ENCODE measurements at regions not wholly inside any gene's neighbourhood (a gene's known extent, or its start where the extent isn't known, plus 50 kb on each side); places are given as distances from the start of the nearest gene placed in this dataset.

DNA sequence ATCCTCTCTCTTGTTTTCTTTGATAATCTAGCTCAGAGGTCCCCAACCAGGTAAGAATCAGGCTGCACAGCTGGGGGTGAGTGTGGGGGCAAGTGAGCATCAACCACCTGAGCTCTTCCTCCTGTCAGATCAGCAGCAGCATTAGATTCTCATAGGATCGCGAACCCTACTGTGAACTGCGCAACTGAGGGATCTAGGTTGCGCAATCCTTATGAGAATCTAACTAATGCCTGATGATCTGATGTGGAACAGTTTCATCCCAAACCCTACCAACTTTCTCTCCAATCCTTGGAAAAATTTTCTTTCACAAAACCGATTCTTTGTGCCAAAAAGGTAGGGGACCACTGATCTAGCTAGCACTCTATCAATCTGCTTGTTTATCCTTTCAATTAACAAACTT, 678.3 kb downstream of the CBLN2 start:
- Histone ChIP-seq H3K36me3 (ENCODE audit: control insufficient read depth, insufficient read depth, low read length) (no peaks in the 10 kb centered on the region), H3K4me3 (replicated peaks; ENCODE audit: low read depth, low read length) (no peak overlapping the region), H3K27me3 (replicated peaks; ENCODE audit: control insufficient read depth, insufficient read depth, low read length) (no peaks in the 10 kb centered on the region)
- TF ChIP-seq, protein P1, sequence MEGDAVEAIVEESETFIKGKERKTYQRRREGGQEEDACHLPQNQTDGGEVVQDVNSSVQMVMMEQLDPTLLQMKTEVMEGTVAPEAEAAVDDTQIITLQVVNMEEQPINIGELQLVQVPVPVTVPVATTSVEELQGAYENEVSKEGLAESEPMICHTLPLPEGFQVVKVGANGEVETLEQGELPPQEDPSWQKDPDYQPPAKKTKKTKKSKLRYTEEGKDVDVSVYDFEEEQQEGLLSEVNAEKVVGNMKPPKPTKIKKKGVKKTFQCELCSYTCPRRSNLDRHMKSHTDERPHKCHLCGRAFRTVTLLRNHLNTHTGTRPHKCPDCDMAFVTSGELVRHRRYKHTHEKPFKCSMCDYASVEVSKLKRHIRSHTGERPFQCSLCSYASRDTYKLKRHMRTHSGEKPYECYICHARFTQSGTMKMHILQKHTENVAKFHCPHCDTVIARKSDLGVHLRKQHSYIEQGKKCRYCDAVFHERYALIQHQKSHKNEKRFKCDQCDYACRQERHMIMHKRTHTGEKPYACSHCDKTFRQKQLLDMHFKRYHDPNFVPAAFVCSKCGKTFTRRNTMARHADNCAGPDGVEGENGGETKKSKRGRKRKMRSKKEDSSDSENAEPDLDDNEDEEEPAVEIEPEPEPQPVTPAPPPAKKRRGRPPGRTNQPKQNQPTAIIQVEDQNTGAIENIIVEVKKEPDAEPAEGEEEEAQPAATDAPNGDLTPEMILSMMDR (IDR thresholded peaks at IDR 0.05; ENCODE audit: insufficient read depth, low read length, poor library complexity, severe bottlenecking), result no peak
- DNase-seq (ENCODE audit: extremely low read depth, insufficient read length), result no peak

DNA sequence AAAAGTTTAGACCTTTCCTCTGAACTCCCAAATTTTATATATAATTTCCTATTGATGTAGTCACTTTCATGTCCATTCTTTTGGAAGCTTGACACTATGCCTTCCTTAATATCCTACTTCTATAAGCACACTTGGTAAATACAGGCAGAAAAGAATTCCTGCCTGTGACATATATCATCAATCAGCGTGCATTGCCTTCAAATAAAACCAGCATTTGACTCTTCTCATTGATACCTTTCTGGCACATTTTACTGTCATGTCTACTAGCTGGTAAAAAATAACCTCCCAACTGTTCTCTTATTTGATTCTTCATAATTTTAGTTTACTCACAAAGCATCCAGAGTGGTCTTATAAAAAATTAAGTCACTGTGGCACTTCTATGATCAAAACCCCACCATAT, 693.5 kb downstream of the CBLN2 start:
- no peak for DNase-seq (ENCODE audit: extremely low read depth, insufficient read length)
- H3K36me3 ChIP-seq (ENCODE audit: control insufficient read depth, insufficient read depth, low read length), result no peaks in the 10 kb centered on the region
- no peak overlapping the region for H3K4me3 ChIP-seq (replicated peaks; ENCODE audit: low read depth, low read length)
- TF ChIP-seq, protein P1 (IDR thresholded peaks at IDR 0.05; ENCODE audit: insufficient read depth, low read length, poor library complexity, severe bottlenecking), result no peak
- no peaks in the 10 kb centered on the region for H3K27me3 ChIP-seq (replicated peaks; ENCODE audit: control insufficient read depth, insufficient read depth, low read length)

DNA sequence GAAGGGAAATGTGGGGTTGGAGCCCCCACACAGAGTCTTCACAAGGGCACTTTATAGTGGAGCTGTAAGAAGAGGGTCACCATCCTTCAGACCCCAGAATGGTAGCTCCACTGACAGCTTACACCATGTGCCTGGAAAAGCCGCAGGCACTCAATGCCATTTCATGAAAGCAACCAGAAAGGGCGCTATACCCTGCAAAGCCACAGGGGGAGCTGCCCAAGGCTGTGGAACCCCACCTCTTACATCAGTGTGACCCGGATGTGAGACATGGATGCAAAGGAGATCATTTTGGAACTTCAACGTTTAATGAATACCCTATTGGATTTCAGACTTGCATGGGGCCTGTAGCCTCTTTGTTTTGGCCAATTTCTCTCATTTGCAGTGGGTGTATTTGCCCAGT, 694.7 kb downstream of the CBLN2 start:
- TF ChIP-seq, protein P1 (IDR thresholded peaks at IDR 0.05; ENCODE audit: insufficient read depth, low read length, poor library complexity, severe bottlenecking), result no peak
- Histone ChIP-seq H3K36me3 (ENCODE audit: control insufficient read depth, insufficient read depth, low read length) (no peaks in the 10 kb centered on the region), H3K27me3 (replicated peaks; ENCODE audit: control insufficient read depth, insufficient read depth, low read length) (no peaks in the 10 kb centered on the region), H3K4me3 (replicated peaks; ENCODE audit: low read depth, low read length) (no peak overlapping the region)
- DNase-seq (ENCODE audit: extremely low read depth, insufficient read length), result no peak

DNA sequence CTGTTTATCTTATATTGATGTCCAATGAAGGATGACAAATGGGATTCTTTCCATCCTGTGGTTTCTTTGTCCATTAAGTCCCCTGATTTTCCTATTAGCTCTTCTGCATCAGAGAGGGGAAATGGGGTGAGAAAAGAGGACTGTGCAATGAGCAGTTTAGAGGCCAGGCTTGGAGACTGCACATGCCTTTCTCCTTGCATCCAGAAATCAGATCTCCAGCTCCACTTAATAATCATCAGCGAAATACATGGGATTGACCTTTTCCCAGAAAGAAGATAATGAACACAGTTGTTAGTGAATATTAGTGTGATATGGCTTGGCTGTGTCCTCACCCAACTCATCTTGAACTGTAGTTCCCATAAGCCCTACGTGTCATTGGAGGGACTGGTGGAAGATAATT, 697.4 kb downstream of the CBLN2 start:
- TF ChIP-seq, protein P1 (IDR thresholded peaks at IDR 0.05; ENCODE audit: insufficient read depth, low read length, poor library complexity, severe bottlenecking), result no peak
- no peaks in the 10 kb centered on the region for H3K27me3 ChIP-seq (replicated peaks; ENCODE audit: control insufficient read depth, insufficient read depth, low read length)
- no peak overlapping the region for H3K4me3 ChIP-seq (replicated peaks; ENCODE audit: low read depth, low read length)
- H3K36me3 ChIP-seq (ENCODE audit: control insufficient read depth, insufficient read depth, low read length), result no peaks in the 10 kb centered on the region
- DNase-seq (ENCODE audit: extremely low read depth, insufficient read length), result no peak

DNA sequence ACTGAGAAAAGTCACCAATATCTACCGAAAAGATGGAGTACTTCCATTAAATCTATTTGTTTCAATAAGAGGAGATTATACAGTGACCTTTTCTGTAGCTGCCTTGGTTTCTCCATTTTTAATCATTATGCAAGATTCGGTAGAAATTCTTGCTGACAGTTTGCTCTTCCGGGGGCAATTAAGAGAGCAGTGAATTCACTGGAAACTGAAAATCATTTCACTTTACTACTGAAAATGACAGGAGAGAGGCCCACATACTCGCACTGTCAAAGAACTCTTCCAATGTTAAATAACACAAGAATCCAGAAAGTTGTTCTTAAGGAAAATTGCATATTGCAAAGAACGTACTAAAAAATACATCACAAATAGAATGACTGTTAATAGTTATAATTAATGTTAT, 699.3 kb downstream of the CBLN2 start:
- no peak overlapping the region for H3K4me3 ChIP-seq (replicated peaks; ENCODE audit: low read depth, low read length)
- H3K36me3 ChIP-seq (ENCODE audit: control insufficient read depth, insufficient read depth, low read length), result no peaks in the 10 kb centered on the region
- no peaks in the 10 kb centered on the region for H3K27me3 ChIP-seq (replicated peaks; ENCODE audit: control insufficient read depth, insufficient read depth, low read length)
- DNase-seq (ENCODE audit: extremely low read depth, insufficient read length), result no peak
- TF ChIP-seq, protein P1 (IDR thresholded peaks at IDR 0.05; ENCODE audit: insufficient read depth, low read length, poor library complexity, severe bottlenecking), result no peak

DNA sequence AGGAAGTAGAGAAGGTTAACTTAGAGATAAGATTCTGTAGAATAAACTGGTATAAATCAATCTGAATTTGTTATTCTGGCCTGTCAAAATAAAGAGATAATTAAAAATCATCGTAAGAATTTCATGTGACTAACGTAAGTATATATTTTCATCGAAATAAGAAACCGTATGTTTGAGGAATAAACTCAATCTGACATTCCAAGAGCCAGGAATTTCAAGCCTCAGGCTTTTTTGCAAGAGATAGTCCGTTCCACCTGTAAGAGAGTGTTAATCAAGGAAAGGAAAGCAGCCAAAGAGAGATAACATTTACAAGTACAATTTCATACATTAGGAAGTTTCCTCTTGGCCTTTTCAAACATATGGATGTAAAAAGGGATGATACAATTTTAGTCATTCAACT, 701.5 kb downstream of the CBLN2 start:
- H3K4me3 ChIP-seq (replicated peaks; ENCODE audit: low read depth, low read length), result no peak overlapping the region
- no peak for DNase-seq (ENCODE audit: extremely low read depth, insufficient read length)
- H3K27me3 ChIP-seq (replicated peaks; ENCODE audit: control insufficient read depth, insufficient read depth, low read length), result no peaks in the 10 kb centered on the region
- TF ChIP-seq, protein P1 (IDR thresholded peaks at IDR 0.05; ENCODE audit: insufficient read depth, low read length, poor library complexity, severe bottlenecking), result no peak
- H3K36me3 ChIP-seq (ENCODE audit: control insufficient read depth, insufficient read depth, low read length), result no peaks in the 10 kb centered on the region
